Uterus (tissue), 2 donors: ENCODE measurements at regions not wholly inside any gene's neighbourhood (a gene's known extent, or its start where the extent isn't known, plus 50 kb on each side); places are given as distances from the start of the nearest gene placed in this dataset.

ENCODE experiments used
- POLR2A ChIP-seq, 2 donors: fragments of 450-650 bp; IDR thresholded peaks; one replicate each; pipeline ENCODE4 v1.6.1; 2016; ENCODE audit warnings: antibody characterized with exemption in 2 of 2, mild to moderate bottlenecking in 1 of 2, moderate library complexity in 1 of 2
- TF ChIP-seq, protein P1 (sequence below), 4 experiments: fragments of 200-600 bp in 2 of 4; fragments of 450-650 bp in 2 of 4; sonication (generic) in 2 of 4; IDR thresholded peaks; one replicate each; pipeline ENCODE4 v1.5.1; 2016 to 2019; ENCODE audit warnings: antibody characterized with exemption in 4 of 4, mild to moderate bottlenecking in 2 of 4, moderate library complexity in 1 of 4

DNA sequence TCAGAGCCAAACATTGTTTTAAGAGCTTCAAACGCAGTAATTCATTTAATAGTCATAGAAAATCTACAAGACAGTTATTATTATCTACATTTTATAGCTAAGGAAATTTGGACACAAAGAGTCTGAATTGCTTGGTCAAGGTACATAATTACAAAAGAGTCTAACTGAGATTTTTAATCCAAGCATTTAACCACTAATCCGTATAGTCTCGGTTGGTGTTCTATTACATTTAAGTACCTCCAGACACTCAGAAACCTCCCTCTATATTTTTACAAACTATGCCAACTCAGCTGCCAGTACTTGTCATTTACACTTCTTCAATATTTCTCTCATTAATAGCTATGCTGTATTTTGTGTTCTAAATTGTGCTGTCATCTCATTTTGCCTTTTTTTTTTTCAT lies 240.2 kb upstream of the PLSCR5 start:
- TF ChIP-seq, protein P1, sequence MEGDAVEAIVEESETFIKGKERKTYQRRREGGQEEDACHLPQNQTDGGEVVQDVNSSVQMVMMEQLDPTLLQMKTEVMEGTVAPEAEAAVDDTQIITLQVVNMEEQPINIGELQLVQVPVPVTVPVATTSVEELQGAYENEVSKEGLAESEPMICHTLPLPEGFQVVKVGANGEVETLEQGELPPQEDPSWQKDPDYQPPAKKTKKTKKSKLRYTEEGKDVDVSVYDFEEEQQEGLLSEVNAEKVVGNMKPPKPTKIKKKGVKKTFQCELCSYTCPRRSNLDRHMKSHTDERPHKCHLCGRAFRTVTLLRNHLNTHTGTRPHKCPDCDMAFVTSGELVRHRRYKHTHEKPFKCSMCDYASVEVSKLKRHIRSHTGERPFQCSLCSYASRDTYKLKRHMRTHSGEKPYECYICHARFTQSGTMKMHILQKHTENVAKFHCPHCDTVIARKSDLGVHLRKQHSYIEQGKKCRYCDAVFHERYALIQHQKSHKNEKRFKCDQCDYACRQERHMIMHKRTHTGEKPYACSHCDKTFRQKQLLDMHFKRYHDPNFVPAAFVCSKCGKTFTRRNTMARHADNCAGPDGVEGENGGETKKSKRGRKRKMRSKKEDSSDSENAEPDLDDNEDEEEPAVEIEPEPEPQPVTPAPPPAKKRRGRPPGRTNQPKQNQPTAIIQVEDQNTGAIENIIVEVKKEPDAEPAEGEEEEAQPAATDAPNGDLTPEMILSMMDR (IDR thresholded peaks at IDR 0.05) = no peak
- TF ChIP-seq POLR2A (IDR thresholded peaks at IDR 0.05) = no peak
